Myocyte (in vitro differentiated cells): ENCODE measurements at regions not wholly inside any gene's neighbourhood (a gene's known extent, or its start where the extent isn't known, plus 50 kb on each side); places are given as distances from the start of the nearest gene placed in this dataset.

Experiments
- DNase-seq: peaks from one replicate; pipeline ENCODE4 v3.0.0-alpha.2; 2012; ENCODE audit warnings: low read depth

DNA sequence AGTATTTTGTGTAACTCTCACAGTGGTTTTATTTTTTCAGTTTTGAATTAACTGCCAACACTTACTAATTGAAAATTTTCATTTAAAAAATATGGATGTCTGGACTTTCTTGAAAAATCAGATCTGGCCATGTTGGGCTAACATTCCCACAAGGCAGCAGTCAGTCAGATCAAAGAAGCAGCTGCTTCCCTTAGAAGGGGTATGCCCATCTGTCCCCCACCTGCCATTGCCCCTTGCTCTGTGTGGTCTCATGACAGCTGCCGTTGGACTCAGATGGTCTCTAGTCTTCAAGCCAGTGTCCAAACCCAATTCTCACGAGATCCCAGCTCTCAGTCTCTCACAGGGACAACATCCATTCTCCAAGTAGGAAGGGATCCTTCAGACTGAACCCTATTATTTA is 212.1 kb upstream of the GHITM start:
- DNase-seq, result no peak

DNA sequence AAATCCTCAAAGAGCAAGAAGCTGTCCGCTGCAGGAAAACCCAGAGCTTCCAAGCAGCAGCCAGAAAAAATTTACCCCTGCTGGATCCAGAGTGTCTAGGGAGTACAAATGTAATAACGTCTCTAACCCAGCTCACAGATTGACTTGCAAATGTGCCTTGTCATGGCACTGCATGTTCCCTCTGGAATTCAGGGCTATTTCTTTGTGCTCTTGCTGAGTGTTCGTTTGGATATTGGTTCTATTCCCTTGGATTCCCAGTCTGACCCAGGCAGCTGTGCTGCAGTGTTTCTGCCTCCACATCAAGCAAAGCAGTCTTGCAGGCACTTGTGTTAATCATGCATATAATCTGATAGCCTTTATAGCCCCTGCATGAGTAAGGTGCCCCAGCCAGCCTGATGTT is 209.9 kb upstream of the GHITM start:
- no peak for DNase-seq

DNA sequence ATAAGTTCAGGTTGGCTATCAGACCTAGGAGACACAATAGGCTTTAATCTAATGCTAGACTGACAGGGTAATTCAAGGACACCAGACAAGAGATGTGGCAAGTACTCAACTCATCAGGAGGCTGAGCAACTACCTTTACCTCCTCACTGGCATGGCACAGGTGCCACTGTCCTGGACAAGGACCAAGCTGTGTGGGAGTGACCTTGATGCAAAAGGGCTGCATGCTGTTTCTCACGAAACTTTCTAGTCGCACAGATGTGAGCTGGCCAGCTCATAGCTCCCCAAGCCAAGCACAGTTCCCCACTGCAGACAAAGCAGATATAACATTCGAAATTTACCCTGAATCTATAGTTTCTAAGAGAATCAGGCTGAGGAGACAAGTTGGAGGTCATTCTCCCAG is 207.6 kb upstream of the GHITM start:
- no peak for DNase-seq

DNA sequence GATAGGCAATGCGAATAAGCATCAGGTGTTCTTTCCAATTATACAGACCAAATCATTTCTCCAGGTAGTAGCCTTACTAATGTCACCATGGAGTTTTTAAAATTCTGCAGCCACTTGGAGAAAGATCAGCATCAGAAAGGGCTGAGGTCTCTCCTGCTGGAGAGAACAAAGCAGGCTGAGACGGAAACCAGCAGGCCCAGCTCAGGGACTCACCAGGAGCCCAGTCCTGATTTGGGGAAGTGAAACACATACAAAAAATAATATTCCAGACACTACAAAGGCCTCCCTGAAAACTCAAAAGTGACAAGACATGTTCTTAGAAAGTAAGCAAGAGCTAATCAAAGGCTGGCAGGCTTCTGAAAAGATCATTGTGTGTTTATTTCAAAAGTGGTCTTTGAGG is 207.1 kb upstream of the GHITM start:
- no peak for DNase-seq

GRCh38 chr10:83934062-83934461 is 205.2 kb upstream of the GHITM start:
- no peak for DNase-seq

DNA sequence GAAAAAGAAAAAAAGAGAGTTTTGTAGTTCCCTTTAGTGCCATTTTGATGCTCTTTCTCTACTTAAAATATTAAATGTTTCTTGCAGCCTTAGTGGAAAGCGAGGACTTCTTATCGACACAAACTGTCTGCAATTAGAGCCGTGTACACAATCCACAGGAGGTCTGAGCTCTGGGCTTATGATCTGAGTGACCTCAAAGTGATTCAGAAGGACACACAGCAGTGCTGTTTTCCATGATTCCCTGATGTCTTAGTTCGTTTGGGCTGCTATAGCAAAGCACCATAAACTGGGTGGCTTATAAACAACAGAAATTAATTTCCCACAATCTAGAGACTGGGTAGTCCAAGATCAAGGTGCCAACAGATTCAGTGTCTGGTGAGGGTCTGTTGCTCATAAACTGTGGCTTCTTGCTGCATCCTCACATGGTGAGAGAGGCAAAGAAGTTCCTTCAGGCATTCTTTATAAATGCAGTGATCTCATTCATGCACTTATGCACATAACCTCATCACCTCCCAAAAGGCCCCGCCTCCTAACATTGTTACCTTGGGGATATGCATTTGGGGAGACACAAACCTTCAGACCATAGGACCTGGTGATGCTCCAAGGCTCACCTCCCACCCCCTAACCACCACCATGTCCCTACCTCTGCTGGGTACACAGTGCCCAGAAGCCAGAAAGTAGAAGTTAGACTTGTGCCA is 204.5 kb upstream of the GHITM start:
- DNase-seq, result no peak

DNA sequence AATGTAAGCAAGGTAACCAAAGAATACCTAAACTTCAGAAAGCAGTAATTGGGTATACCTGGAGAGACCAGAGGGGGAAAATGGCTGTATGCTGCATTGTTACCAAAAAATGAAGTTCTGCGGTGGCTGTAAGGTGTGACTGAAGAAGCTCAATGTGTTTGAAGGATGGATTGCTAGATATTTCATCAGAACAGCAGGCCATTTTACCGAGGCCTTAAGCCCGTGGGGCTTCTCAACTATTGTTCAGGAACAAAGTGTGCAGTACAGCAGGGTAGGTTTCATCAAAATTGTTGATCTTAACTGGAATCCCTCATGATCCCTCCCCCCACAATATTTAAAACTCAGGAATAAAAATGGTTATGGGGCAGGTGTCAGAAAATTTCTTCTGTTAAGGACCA is 204.0 kb upstream of the GHITM start:
- DNase-seq, result no peak

GRCh38 chr10:83935911-83936310 is 203.4 kb upstream of the GHITM start:
- no peak for DNase-seq

- no peak for DNase-seq
These were observed 202.1 kb upstream of the GHITM start for GRCh38 chr10:83937161-83937560.

DNA sequence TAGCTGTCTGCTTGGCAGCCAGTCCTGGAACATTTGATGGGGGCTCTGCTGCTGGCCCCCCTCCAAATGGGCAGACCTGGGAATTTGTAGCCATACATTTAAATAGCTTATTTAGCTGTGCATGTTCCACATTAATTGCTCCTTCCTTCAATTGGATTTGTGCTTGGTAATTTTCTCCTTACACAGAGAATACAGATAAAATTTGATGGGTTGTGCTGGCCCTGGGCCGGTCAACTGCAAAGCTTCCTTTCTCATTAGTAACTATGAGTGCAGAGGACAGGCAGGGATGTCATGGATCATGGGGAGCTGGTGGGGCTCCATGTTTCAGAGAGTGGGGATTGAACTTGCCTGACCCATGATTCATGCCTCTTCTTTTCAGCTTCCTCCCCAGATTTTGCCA is 201.5 kb upstream of the GHITM start:
- DNase-seq, result no peak

- no peak for DNase-seq
These were observed 198.1 kb upstream of the GHITM start for GRCh38 chr10:83941189-83941588.

DNA sequence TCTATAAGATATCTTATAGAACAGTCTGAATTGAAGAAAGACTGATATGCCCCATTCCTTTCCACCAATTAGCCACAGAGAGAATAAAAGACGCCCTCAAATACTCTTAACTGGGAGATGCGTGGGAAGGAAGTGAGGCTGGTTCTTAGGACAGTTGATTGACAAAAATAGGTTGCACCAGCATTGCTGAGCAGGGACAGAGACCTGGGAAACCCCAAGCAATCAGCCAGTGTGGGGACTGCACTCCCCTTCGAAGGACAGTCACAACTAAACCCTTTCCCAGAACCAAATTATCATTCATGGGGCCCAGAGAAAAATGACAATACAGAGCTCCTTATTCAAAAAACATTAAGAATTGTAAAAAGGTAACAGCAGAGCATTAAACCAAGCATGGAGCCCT is 196.9 kb upstream of the GHITM start:
- DNase-seq, result no peak

- DNase-seq, result no peak
These were observed 196.3 kb upstream of the GHITM start for GRCh38 chr10:83943049-83943448.

DNA sequence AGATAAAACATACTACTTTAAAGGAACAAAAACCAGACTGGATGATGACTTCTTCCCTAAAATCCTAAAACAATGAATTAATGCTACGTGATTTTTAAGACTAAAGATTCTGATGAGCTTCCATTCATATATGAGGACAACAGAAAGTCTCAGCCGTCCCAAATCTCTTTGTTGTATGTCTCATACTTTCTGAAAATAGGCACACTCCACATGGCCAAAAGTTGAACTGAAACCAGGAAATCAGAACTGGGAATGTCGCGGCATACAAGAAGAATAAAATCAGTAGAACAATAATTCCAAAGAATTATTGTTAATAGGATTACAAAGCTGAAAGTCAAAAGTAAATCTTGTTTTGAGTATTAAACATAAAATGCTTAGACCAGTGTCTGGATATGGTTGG is 195.4 kb upstream of the GHITM start:
- DNase-seq, result no peak

DNA sequence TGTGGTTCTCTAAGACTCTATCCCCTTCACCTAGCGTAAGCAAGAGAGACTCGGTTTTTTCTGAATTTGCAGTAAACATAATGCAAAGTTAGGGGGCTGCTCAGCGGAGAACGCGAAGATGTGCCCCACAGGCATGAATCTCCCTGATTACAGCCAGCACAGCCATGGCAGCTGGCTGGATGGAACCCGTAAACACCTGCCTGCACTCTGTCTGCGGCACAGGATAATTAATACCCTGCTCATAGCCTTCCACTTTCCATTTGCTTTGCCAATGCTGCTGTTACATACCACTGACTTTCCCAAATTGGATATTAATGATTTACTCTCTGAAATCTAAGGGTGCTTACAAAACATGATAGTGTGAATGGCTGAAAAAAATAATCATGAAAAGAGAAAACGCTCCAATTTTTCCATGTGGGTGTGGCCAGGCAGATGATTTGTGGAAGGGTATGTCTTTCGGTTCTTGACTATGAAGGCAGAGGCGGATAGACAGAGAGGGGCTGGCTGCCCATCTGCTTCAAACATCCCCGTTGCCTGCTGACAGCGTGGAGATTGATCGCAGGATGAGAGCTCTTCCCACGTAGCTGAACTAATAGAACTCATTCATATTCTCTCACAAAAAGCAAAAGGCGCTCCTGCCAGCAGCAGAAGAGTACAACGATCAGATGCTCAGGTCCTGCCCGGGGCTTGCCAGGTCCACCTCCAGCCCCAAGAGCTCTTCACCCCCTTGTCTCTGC is 193.2 kb upstream of the GHITM start:
- DNase-seq, result no peak

GRCh38 chr10:83952314-83952713 is 187.0 kb upstream of the GHITM start:
- no peak for DNase-seq

GRCh38 chr10:83953589-83953988 is 185.7 kb upstream of the GHITM start:
- no peak for DNase-seq

- DNase-seq, result no peak
These were observed 185.0 kb upstream of the GHITM start for GRCh38 chr10:83954193-83954799.

GRCh38 chr10:83955406-83955805 is 183.9 kb upstream of the GHITM start:
- no peak for DNase-seq

- DNase-seq, result no peak
These were observed 182.0 kb upstream of the GHITM start for GRCh38 chr10:83957168-83957947.

- no peak for DNase-seq
These were observed 180.0 kb upstream of the GHITM start for GRCh38 chr10:83959328-83959727.

- DNase-seq, result no peak
These were observed 179.2 kb upstream of the GHITM start for GRCh38 chr10:83960125-83960524.
